ENCODE measurements at regions not wholly inside any gene's neighbourhood (a gene's known extent, or its start where the extent isn't known, plus 50 kb on each side); places are given as distances from the start of the nearest gene placed in this dataset.

- DNase-seq: no peak
These were observed 51.1 kb upstream of the SLC66A3 start for GRCh38 chr2:11103984-11104793.

GRCh38 chr2:11104794-11105660 is 50.2 kb upstream of the SLC66A3 start:
- DNase-seq: no peak
